GM21447 (cell line): ENCODE measurements at regions not wholly inside any gene's neighbourhood (a gene's known extent, or its start where the extent isn't known, plus 50 kb on each side); places are given as distances from the start of the nearest gene placed in this dataset.

Source experiments
- ATAC-seq: cut with Tn5 transposase; IDR thresholded peaks from one replicate; pipeline ENCODE4 v1.9.1; 2021; ENCODE audit not compliant: unreplicated experiment

- no peak for ATAC-seq
These were observed 74.1 kb upstream of the CLINT1 start for GRCh38 chr5:157933005-157933404.

- ATAC-seq: no peak
These were observed 71.8 kb upstream of the CLINT1 start for GRCh38 chr5:157930710-157931109.

GRCh38 chr5:157926977-157927376 is 68.0 kb upstream of the CLINT1 start:
- no peak for ATAC-seq

- ATAC-seq: no peak
These were observed 67.1 kb upstream of the CLINT1 start for GRCh38 chr5:157925786-157926671.

- ATAC-seq: no peak
These were observed 66.2 kb upstream of the CLINT1 start for GRCh38 chr5:157924931-157925729.

GRCh38 chr5:157924490-157924889 is 65.5 kb upstream of the CLINT1 start:
- no peak for ATAC-seq

- no peak for ATAC-seq
These were observed 64.8 kb upstream of the CLINT1 start for GRCh38 chr5:157923765-157924164.

GRCh38 chr5:157922026-157922425 is 63.1 kb upstream of the CLINT1 start:
- ATAC-seq: no peak

- ATAC-seq: no peak
These were observed 61.9 kb upstream of the CLINT1 start for GRCh38 chr5:157920828-157921170.

- peak; percentile 52 for ATAC-seq
These were observed 60.1 kb upstream of the CLINT1 start for GRCh38 chr5:157918811-157919742.

- peak; percentile 65 for ATAC-seq
These were observed 59.2 kb upstream of the CLINT1 start for GRCh38 chr5:157917899-157918809.

- no peak for ATAC-seq
These were observed 58.5 kb upstream of the CLINT1 start for GRCh38 chr5:157917491-157917890.

- no peak for ATAC-seq
These were observed 56.7 kb upstream of the CLINT1 start for GRCh38 chr5:157915638-157916037.

GRCh38 chr5:157914151-157914788 is 55.3 kb upstream of the CLINT1 start:
- no peak for ATAC-seq

- ATAC-seq: no peak
These were observed 54.6 kb upstream of the CLINT1 start for GRCh38 chr5:157913575-157913974.

GRCh38 chr5:157912621-157913325 is 53.8 kb upstream of the CLINT1 start:
- peak; percentile 97 for ATAC-seq

GRCh38 chr5:157911568-157911967 is 52.6 kb upstream of the CLINT1 start:
- ATAC-seq: no peak
